Peyer's patch (tissue), 4 donors: ENCODE measurements at regions not wholly inside any gene's neighbourhood (a gene's known extent, or its start where the extent isn't known, plus 50 kb on each side); places are given as distances from the start of the nearest gene placed in this dataset.
"Not testable (repeated sequence)": the region's sequence is repeated elsewhere in the genome, so short reads cannot be mapped to it uniquely, and the experiment has no call there.

Experiments used
- DNase-seq, 3 donors: peaks; one replicate each; pipeline ENCODE4 v3.0.0-alpha.2; 2017 to 2019
- H3K27ac ChIP-seq, 4 donors: fragments of 200-600 bp; sonication (generic); one replicate each; pipeline ENCODE4 v1.5.1; 2016 to 2019
- H3K27me3 ChIP-seq, 2 donors: fragments of 200-600 bp; sonication (generic); one replicate each; pipeline ENCODE4 v1.5.1; 2019
- H3K36me3 ChIP-seq, 3 donors: fragments of 200-600 bp; sonication (generic); one replicate each; pipeline ENCODE4 v1.5.1; 2016 to 2019
- H3K4me1 ChIP-seq, 4 donors: fragments of 200-600 bp; sonication (generic); one replicate each; pipeline ENCODE4 v1.5.1; 2016 to 2019
- H3K4me3 ChIP-seq, 4 donors: fragments of 200-600 bp; sonication (generic); 1 replicate in 3 of 4; 2 replicates in 1 of 4; pipeline ENCODE4 v1.5.1; 2016 to 2019; ENCODE audit warnings: mild to moderate bottlenecking in 1 of 4
- H3K9me3 ChIP-seq, 4 donors: fragments of 200-600 bp; sonication (generic); one replicate each; pipeline ENCODE4 v1.5.1; 2016 to 2019; ENCODE audit warnings: mild to moderate bottlenecking in 1 of 4
- POLR2A ChIP-seq, 2 donors: fragments of 450-650 bp; IDR thresholded peaks; one replicate each; pipeline ENCODE4 v1.5.1; 2017; ENCODE audit warnings: antibody characterized with exemption in 2 of 2, mild to moderate bottlenecking in 2 of 2, moderate library complexity in 2 of 2
- TF ChIP-seq, protein P1 (sequence below), 6 experiments: fragments of 450-650 bp in 4 of 6; fragments of 200-600 bp in 2 of 6; sonication (generic) in 1 of 6; IDR thresholded peaks; one replicate each; pipeline ENCODE4 v1.5.1; 2017 to 2019; ENCODE audit warnings: antibody characterized with exemption in 6 of 6, mild to moderate bottlenecking in 3 of 6, moderate library complexity in 1 of 6

DNA sequence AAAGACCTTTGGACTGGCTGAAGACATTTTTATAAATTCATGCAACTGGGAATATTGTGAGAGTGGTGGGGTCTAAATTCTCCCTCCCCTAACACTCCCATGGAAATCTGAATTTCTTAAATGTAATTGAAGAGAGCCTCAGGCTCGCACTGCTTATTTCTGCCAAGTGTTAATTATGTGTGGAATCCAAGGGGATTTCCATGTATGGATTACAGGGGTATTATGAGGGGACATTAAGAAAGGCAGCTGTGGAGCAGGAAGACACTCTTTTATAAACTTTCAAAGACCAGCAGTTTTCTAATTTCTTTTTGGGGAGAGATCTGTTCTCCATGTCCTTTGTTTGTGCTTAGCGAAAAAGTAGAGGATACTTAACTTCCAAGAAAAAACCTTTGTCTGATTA, 152.1 kb upstream of the TBL1XR1 start:
- no peaks in the 10 kb centered on the region for H3K36me3 ChIP-seq
- no peaks in the 10 kb centered on the region for H3K27me3 ChIP-seq
- TF ChIP-seq POLR2A (IDR thresholded peaks at IDR 0.05): no peak
- TF ChIP-seq, protein P1, sequence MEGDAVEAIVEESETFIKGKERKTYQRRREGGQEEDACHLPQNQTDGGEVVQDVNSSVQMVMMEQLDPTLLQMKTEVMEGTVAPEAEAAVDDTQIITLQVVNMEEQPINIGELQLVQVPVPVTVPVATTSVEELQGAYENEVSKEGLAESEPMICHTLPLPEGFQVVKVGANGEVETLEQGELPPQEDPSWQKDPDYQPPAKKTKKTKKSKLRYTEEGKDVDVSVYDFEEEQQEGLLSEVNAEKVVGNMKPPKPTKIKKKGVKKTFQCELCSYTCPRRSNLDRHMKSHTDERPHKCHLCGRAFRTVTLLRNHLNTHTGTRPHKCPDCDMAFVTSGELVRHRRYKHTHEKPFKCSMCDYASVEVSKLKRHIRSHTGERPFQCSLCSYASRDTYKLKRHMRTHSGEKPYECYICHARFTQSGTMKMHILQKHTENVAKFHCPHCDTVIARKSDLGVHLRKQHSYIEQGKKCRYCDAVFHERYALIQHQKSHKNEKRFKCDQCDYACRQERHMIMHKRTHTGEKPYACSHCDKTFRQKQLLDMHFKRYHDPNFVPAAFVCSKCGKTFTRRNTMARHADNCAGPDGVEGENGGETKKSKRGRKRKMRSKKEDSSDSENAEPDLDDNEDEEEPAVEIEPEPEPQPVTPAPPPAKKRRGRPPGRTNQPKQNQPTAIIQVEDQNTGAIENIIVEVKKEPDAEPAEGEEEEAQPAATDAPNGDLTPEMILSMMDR (IDR thresholded peaks at IDR 0.05): no peak
- no peak for DNase-seq
- no peak overlapping the region for H3K27ac ChIP-seq
- H3K4me3 ChIP-seq: no peak overlapping the region
- H3K9me3 ChIP-seq: no peaks in the 10 kb centered on the region
- peaks cover 0 to 29% (median 12%) of the 10 kb centered on the region in 4 donors for H3K4me1 ChIP-seq

DNA sequence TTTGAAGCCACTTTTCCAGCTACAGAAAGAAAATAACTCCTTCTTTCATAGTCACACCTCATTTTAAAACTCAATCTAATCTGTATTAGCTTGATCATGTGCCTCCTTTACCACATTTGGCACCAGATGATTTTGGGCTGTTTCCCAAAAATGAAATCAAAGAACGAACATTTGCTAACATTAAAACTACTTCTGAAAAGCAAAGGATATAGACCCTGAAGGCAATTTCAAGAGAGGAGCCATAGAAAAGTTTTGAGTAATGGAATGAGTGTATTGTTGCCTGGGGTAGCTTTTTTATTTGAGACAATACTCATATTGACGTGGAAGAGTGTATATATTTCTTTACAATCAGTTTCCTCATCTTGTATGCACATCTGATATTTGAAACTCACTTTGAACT, 152.8 kb upstream of the TBL1XR1 start:
- no peaks in the 10 kb centered on the region for H3K9me3 ChIP-seq
- DNase-seq: no peak
- no peak overlapping the region for H3K27ac ChIP-seq
- H3K36me3 ChIP-seq: no peaks in the 10 kb centered on the region
- H3K27me3 ChIP-seq: no peaks in the 10 kb centered on the region
- no peak overlapping the region for H3K4me3 ChIP-seq
- TF ChIP-seq, protein P1 (IDR thresholded peaks at IDR 0.05): no peak
- TF ChIP-seq POLR2A (IDR thresholded peaks at IDR 0.05): no peak
- H3K4me1 ChIP-seq: peaks cover 0 to 25% (median 11%) of the 10 kb centered on the region in 4 donors

DNA sequence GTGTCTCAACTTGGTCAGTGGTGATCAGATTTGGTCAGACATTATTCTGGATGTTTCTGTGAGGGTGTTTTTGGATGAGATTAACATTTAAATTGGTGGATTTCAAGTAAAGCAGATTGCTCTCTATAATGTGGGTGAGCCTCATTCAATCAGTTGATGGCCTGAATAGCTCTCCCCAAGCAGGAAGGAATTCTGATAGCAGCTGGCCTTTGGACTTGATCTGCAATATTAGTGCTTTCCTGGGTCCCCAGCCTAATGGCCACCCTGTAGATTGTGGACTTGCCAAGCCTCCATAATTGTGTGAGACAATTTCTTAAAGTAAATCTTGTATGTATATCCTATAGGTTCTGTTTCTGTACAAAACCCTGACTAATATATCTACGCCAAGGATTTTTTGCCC, 153.9 kb upstream of the TBL1XR1 start:
- Histone ChIP-seq H3K27ac (peak overlapping the region in 2 of 4 donors; percentile 33 to 61), H3K36me3 (no peaks in the 10 kb centered on the region), H3K4me1 (peaks cover 0 to 16% (median 6%) of the 10 kb centered on the region in 4 donors), H3K27me3 (no peaks in the 10 kb centered on the region), H3K4me3 (no peak overlapping the region), H3K9me3 (no peaks in the 10 kb centered on the region)
- DNase-seq: peak in 1 of 3 donors; percentile 62
- TF ChIP-seq, protein P1 (IDR thresholded peaks at IDR 0.05): no peak
- no peak for TF ChIP-seq POLR2A (IDR thresholded peaks at IDR 0.05)

DNA sequence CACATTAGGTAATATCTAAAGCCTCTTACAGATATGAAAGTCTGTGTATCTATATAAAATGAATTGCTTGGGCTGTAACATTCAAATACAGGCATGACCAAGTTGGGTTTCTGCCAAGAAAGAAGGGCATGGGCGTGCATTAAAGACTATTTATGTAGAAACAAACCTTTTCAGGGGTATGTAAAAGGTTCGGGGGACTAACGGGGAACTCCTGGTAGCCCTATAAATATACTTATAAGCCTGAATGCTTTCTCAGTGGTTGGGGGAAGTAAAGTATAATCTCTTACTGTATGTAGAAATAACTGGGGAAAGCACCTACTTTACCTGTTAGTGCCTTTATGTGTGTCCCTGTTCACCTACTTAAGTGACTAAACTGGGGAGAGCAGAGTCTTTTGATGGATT, 154.5 kb upstream of the TBL1XR1 start:
- Histone ChIP-seq H3K27ac (peak overlapping the region in 3 of 4 donors; percentile 17 to 61 (median 33)), H3K9me3 (no peaks in the 10 kb centered on the region), H3K4me1 (peaks cover 0 to 15% (median 6%) of the 10 kb centered on the region in 4 donors), H3K4me3 (no peak overlapping the region), H3K36me3 (no peaks in the 10 kb centered on the region), H3K27me3 (no peaks in the 10 kb centered on the region)
- no peak for TF ChIP-seq POLR2A (IDR thresholded peaks at IDR 0.05)
- TF ChIP-seq, protein P1 (IDR thresholded peaks at IDR 0.05): no peak
- DNase-seq: no peak

DNA sequence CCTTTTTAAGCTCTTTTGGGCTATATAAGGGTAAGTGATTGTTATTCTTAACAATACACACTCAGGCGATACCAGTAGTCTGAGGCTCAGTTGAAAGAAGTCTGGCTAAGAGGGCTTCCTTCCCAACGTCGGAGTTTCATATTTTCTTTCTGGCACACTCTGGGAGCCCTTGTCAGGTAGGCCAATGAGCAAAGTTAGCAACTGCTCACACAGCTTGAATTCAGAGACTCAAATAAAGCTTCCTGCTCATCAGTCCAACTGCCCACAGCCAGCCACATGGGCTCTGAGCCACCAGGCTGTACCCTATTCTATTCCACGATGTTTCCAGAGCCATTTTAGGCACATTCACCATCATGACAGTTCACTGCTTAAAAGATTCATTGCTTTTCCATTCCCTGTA, 155.1 kb upstream of the TBL1XR1 start:
- Histone ChIP-seq H3K4me1 (peaks cover 0 to 18% (median 11%) of the 10 kb centered on the region in 4 donors), H3K9me3 (no peaks in the 10 kb centered on the region), H3K27ac (peak overlapping the region in 2 of 4 donors; percentile 17 to 61), H3K4me3 (no peak overlapping the region), H3K36me3 (no peaks in the 10 kb centered on the region), H3K27me3 (no peaks in the 10 kb centered on the region)
- TF ChIP-seq POLR2A (IDR thresholded peaks at IDR 0.05): no peak
- TF ChIP-seq, protein P1 (IDR thresholded peaks at IDR 0.05): no peak
- DNase-seq: no peak

DNA sequence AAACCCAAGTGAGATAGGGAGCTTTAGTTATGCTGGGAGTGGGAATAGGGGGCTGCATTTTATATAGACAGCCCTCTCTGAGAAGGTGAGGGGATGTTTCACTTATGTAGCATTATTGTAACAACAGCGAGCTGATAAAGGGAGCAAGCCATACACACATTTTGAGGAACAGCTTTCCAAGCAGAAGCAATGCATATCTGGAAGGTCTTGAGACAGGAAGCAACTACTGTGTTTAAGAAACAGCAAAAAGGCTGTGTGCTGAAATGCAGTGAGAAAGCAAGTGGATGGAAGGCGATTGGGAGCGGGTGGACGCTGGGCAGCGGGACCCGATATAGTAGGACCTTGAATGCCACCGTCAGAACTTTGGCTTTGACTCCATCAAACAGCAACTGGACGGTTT, 155.9 kb upstream of the TBL1XR1 start:
- no peak for DNase-seq
- no peaks in the 10 kb centered on the region for H3K9me3 ChIP-seq
- no peaks in the 10 kb centered on the region for H3K36me3 ChIP-seq
- no peak overlapping the region for H3K27ac ChIP-seq
- no peak for TF ChIP-seq POLR2A (IDR thresholded peaks at IDR 0.05)
- TF ChIP-seq, protein P1 (IDR thresholded peaks at IDR 0.05): no peak
- no peak overlapping the region for H3K4me3 ChIP-seq
- no peaks in the 10 kb centered on the region for H3K27me3 ChIP-seq
- H3K4me1 ChIP-seq: peaks cover 0 to 25% (median 16%) of the 10 kb centered on the region in 4 donors

DNA sequence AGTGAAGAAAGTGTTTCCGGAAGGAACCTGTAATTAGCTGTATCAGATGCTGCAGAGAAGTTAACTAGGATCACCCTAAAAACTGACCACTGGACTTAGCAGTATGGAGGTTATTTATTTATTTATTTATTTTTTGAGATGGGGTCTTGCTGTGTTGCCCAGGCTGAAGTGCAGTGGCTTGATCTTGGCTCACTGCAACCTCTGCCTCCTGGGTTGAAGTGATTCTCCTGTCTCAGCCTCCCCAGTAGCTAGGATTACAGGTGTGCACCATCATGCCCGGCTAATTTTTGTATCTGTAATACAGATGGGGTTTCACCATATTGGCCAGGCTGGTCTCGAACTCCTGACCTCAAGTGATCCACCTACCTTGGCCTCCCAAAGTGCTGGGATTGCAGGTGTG, 156.6 kb upstream of the TBL1XR1 start:
- peaks cover under 1 to 33% (median 20%) of the 10 kb centered on the region in 4 donors for H3K4me1 ChIP-seq
- DNase-seq, H3K9me3 ChIP-seq, H3K27me3 ChIP-seq, H3K27ac ChIP-seq, H3K36me3 ChIP-seq, H3K4me3 ChIP-seq: not testable (repeated sequence)
